ENCODE measurements at regions not wholly inside any gene's neighbourhood (a gene's known extent, or its start where the extent isn't known, plus 50 kb on each side); places are given as distances from the start of the nearest gene placed in this dataset.

DNA sequence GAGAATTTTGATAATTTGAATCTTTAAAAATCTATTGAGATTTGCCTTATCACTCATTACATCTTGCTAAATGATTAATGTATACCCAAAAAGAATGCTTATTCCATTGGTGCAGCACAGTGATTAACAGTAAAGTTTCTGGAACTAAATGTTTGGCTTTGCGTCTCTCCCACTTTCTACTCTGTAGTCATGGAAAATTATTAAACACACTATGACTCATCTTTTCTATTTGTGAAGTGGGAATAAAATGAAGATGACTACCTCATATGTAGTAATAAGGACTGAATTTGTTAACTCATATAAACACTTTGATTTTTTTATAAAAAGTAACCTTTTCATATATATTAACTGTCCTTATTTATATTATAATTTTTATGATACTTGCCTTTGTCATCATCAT lies 118.1 kb downstream of the RERGL start:
- TF ChIP-seq, protein P1, sequence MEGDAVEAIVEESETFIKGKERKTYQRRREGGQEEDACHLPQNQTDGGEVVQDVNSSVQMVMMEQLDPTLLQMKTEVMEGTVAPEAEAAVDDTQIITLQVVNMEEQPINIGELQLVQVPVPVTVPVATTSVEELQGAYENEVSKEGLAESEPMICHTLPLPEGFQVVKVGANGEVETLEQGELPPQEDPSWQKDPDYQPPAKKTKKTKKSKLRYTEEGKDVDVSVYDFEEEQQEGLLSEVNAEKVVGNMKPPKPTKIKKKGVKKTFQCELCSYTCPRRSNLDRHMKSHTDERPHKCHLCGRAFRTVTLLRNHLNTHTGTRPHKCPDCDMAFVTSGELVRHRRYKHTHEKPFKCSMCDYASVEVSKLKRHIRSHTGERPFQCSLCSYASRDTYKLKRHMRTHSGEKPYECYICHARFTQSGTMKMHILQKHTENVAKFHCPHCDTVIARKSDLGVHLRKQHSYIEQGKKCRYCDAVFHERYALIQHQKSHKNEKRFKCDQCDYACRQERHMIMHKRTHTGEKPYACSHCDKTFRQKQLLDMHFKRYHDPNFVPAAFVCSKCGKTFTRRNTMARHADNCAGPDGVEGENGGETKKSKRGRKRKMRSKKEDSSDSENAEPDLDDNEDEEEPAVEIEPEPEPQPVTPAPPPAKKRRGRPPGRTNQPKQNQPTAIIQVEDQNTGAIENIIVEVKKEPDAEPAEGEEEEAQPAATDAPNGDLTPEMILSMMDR (IDR thresholded peaks at IDR 0.05): no peak
- TF ChIP-seq POLR2A (IDR thresholded peaks at IDR 0.05): no peak

All from adrenal gland (tissue), 5 donors.